ENCODE measurements at regions not wholly inside any gene's neighbourhood (a gene's known extent, or its start where the extent isn't known, plus 50 kb on each side); places are given as distances from the start of the nearest gene placed in this dataset.

- peaks cover 3% of the 10 kb centered on the region for H3K27me3 Mint-ChIP-seq
- no peaks in the 10 kb centered on the region for H3K36me3 Mint-ChIP-seq
- H3K4me1 Mint-ChIP-seq (ENCODE audit: low read depth): no peaks in the 10 kb centered on the region
- H3K4me3 Mint-ChIP-seq: no peak overlapping the region
- peaks cover 5% of the 10 kb centered on the region for H3K9me3 Mint-ChIP-seq (ENCODE audit: low read depth)
- H3K27ac Mint-ChIP-seq: no peak overlapping the region
Observed at GRCh38 chr6:10276106-10276505, 138.8 kb downstream of the TFAP2A start.

- H3K4me1 Mint-ChIP-seq (ENCODE audit: low read depth): no peaks in the 10 kb centered on the region
- H3K27me3 Mint-ChIP-seq: peaks cover 4% of the 10 kb centered on the region
- H3K36me3 Mint-ChIP-seq: no peaks in the 10 kb centered on the region
- H3K9me3 Mint-ChIP-seq (ENCODE audit: low read depth): peaks cover 5% of the 10 kb centered on the region
- H3K27ac Mint-ChIP-seq: no peak overlapping the region
- H3K4me3 Mint-ChIP-seq: no peak overlapping the region
Observed at GRCh38 chr6:10272591-10272990, 142.3 kb downstream of the TFAP2A start.

DNA sequence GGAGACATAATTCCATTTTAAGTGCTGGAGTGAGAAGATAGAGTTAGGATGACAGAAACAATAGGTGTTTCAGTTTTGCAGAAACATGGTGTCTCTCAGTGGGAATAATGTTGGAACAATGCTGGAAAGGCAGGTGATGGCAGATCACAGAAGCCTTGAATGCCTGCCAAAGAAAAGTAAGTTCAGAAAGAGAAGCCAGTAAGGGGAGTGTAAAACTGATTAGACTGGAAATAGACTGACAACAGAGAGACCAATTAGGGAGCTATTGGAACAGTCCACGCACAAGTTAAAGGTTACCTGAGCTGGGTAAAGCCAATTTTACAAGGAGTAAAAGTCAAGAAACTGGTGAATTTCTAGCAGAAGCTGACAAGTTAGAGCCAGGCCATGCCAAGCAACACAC lies 142.9 kb downstream of the TFAP2A start:
- Mint-ChIP-seq H3K27ac (no peak overlapping the region), H3K9me3 (ENCODE audit: low read depth) (peaks cover 3% of the 10 kb centered on the region), H3K4me3 (no peak overlapping the region), H3K36me3 (no peaks in the 10 kb centered on the region), H3K27me3 (peaks cover 4% of the 10 kb centered on the region), H3K4me1 (ENCODE audit: low read depth) (no peaks in the 10 kb centered on the region)

GRCh38 chr6:10269814-10270472 lies 144.9 kb downstream of the TFAP2A start:
- Mint-ChIP-seq H3K4me3 (no peak overlapping the region), H3K9me3 (ENCODE audit: low read depth) (no peaks in the 10 kb centered on the region), H3K4me1 (ENCODE audit: low read depth) (no peaks in the 10 kb centered on the region), H3K36me3 (no peaks in the 10 kb centered on the region), H3K27ac (no peak overlapping the region), H3K27me3 (peaks cover 10% of the 10 kb centered on the region)

DNA sequence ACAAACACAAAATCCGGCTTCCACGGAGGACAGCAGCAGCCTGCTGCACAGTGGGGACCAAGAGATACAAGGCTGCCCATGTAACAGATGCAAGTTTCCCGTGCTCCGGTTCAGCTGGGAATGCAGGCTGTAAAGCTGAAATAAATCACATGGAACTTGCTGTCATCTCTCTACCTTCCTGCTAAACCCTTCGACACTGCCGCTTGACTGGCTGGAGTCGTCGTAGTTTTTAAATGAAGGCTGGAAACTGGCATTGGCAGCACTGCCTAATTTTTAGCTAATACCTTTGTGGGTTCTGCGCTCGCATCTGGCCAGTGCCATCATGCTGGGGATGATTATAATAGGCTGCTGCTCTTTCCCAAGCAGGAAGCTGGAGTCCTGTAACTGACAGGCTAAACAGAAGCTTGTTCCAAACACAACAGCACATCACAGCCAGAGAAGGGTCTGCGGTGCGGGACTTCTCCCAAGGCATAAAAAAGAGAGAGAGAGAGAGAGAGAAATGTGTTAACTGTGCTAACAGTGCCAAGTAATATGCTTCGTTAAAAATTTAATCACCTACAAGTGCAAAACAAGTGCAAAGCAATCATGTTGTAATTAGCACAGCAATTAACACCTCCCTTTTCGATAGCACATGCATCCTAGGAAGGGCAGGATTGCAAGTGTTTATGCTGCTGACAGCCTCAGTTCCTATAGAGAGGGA lies 146.1 kb downstream of the TFAP2A start:
- H3K4me1 Mint-ChIP-seq (ENCODE audit: low read depth): no peaks in the 10 kb centered on the region
- no peak overlapping the region for H3K4me3 Mint-ChIP-seq
- peaks cover 10% of the 10 kb centered on the region for H3K27me3 Mint-ChIP-seq
- H3K36me3 Mint-ChIP-seq: no peaks in the 10 kb centered on the region
- H3K9me3 Mint-ChIP-seq (ENCODE audit: low read depth): no peaks in the 10 kb centered on the region
- no peak overlapping the region for H3K27ac Mint-ChIP-seq

GRCh38 chr6:10268111-10268510 lies 146.8 kb downstream of the TFAP2A start:
- no peaks in the 10 kb centered on the region for H3K9me3 Mint-ChIP-seq (ENCODE audit: low read depth)
- H3K4me1 Mint-ChIP-seq (ENCODE audit: low read depth): no peaks in the 10 kb centered on the region
- H3K4me3 Mint-ChIP-seq: no peak overlapping the region
- peaks cover 10% of the 10 kb centered on the region for H3K27me3 Mint-ChIP-seq
- H3K27ac Mint-ChIP-seq: no peak overlapping the region
- no peaks in the 10 kb centered on the region for H3K36me3 Mint-ChIP-seq

DNA sequence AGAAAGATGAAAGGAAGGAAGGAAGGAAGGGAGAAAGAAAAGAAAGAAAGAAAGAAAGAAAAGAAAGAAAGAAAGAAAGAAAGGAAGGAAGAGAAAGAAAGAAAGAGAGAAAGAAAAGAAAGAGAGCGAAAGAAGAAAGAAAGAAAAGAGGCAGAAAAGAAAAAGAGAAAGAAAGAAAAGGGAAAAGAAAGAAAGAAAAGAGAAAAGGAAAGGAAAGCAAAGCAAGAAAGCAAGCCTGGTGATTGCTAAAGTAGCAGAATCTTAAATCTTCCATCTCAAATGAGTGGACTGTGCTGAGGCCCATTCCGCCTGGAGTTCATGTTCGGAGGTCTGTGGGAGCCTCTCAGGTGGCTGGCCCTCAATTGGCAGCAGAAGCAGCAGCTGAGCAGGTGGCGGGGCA lies 148.4 kb downstream of the TFAP2A start:
- Mint-ChIP-seq H3K27me3 (peaks cover 7% of the 10 kb centered on the region), H3K4me1 (ENCODE audit: low read depth) (no peaks in the 10 kb centered on the region), H3K4me3 (no peak overlapping the region), H3K36me3 (no peaks in the 10 kb centered on the region), H3K27ac (no peak overlapping the region), H3K9me3 (ENCODE audit: low read depth) (no peaks in the 10 kb centered on the region)

- Mint-ChIP-seq H3K27me3 (peaks cover 7% of the 10 kb centered on the region), H3K27ac (no peak overlapping the region), H3K36me3 (no peaks in the 10 kb centered on the region), H3K4me1 (ENCODE audit: low read depth) (no peaks in the 10 kb centered on the region), H3K9me3 (ENCODE audit: low read depth) (no peaks in the 10 kb centered on the region), H3K4me3 (no peak overlapping the region)
Observed at GRCh38 chr6:10266061-10266460, 148.8 kb downstream of the TFAP2A start.

- H3K4me1 Mint-ChIP-seq (ENCODE audit: low read depth): no peaks in the 10 kb centered on the region
- H3K27me3 Mint-ChIP-seq: peaks cover 5% of the 10 kb centered on the region
- no peaks in the 10 kb centered on the region for H3K9me3 Mint-ChIP-seq (ENCODE audit: low read depth)
- no peak overlapping the region for H3K4me3 Mint-ChIP-seq
- no peak overlapping the region for H3K27ac Mint-ChIP-seq
- no peaks in the 10 kb centered on the region for H3K36me3 Mint-ChIP-seq
Observed at GRCh38 chr6:10262505-10262904, 152.4 kb downstream of the TFAP2A start.

DNA sequence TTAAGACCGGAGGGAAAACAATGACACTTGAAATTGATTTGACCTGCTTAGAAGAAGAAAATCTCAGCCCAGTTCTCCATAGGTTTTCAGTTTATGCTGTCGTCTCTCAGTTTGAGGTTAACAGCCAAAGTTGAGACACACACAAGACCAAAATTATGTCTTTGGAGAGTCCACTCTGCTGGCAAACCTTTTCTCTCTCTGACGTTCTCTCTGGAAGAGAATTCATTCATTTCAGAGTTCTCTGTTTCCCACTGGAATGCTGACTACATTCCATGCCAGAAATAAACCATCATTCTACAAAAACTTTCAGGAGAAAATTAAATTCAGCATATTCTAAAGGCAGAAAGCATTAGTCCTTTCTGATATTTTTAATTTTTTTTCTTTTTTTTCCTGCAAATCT lies 155.2 kb downstream of the TFAP2A start:
- Mint-ChIP-seq H3K4me3 (no peak overlapping the region), H3K4me1 (ENCODE audit: low read depth) (no peaks in the 10 kb centered on the region), H3K36me3 (no peaks in the 10 kb centered on the region), H3K9me3 (ENCODE audit: low read depth) (peaks cover 4% of the 10 kb centered on the region), H3K27ac (no peak overlapping the region), H3K27me3 (no peaks in the 10 kb centered on the region)

DNA sequence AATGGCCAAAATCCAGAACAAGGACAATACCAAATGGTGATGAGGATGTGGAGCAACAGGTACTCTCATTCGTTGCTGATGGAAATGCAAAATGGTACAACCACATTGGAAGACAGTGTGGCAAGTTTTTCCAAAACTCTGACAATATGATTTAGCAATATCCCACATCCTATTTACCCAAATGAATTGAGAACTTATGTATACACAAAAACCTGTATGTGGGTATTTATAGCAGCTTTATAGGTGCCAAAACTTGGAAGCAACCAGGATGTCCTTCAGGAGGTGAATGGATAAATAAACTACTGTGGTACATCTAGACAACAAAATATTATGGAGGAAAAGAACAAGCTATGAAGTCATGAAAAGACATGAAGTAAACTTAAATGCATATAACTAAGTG lies 156.5 kb downstream of the TFAP2A start:
- Mint-ChIP-seq H3K36me3 (no peaks in the 10 kb centered on the region), H3K4me3 (no peak overlapping the region), H3K27me3 (no peaks in the 10 kb centered on the region), H3K9me3 (ENCODE audit: low read depth) (peaks cover 4% of the 10 kb centered on the region), H3K27ac (no peak overlapping the region), H3K4me1 (ENCODE audit: low read depth) (no peaks in the 10 kb centered on the region)

DNA sequence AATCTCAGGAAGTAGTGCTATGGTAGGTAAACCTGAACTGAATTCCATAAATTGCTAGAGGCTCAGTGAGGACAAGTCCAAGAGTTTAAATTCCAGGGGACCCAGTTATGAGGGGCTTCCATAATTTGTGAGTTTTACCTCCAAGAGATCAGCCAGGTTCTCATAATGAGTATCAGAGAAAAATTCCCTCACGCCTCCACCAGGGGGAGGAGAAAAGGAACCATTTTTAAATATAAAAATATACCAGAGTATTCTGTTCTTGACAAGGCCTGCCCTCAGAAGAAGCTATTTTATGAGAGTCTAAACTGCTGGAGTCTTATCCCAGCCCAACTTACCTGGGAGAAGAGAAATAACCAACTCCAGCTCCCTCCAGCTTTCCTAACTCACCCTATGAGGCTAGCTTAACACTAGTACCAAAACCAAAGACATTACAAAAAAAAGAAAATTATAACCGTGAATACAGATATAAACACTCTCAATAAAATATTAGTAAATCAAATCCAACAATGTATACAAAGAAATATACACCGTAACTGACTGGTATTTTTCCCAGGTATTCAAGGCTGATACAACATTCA lies 158.7 kb downstream of the TFAP2A start:
- peaks cover 3% of the 10 kb centered on the region for H3K27me3 Mint-ChIP-seq
- no peak overlapping the region for H3K4me3 Mint-ChIP-seq
- H3K27ac Mint-ChIP-seq: no peak overlapping the region
- H3K36me3 Mint-ChIP-seq: no peaks in the 10 kb centered on the region
- H3K4me1 Mint-ChIP-seq (ENCODE audit: low read depth): no peaks in the 10 kb centered on the region
- H3K9me3 Mint-ChIP-seq (ENCODE audit: low read depth): peaks cover 4% of the 10 kb centered on the region

GRCh38 chr6:10250655-10251220 lies 164.1 kb downstream of the TFAP2A start:
- H3K27ac Mint-ChIP-seq: no peak overlapping the region
- peaks cover 3% of the 10 kb centered on the region for H3K27me3 Mint-ChIP-seq
- H3K36me3 Mint-ChIP-seq: no peaks in the 10 kb centered on the region
- no peak overlapping the region for H3K4me3 Mint-ChIP-seq
- H3K9me3 Mint-ChIP-seq (ENCODE audit: low read depth): no peaks in the 10 kb centered on the region
- H3K4me1 Mint-ChIP-seq (ENCODE audit: low read depth): no peaks in the 10 kb centered on the region

DNA sequence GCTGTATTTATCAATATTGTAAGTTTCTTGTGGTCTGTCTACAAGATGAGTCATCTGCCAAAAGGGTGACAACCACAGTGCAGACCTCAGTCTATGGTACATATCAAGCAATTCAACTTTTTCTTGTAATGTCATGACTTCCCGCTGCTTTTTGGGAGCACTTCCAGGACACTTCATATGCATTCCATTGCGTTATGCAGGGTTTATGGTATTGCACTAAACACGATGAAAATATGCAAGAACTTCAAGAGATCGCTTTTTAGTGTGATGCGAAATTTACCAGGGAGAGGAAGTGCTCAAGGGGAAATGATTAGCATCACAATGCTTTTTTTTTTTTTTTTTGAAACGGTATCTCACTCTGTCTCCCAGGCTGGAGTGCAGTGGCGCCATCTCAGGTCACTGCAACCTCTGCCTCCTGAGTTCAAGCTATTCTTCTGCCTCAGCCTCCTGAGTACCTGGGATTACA lies 166.5 kb downstream of the TFAP2A start:
- no peaks in the 10 kb centered on the region for H3K4me1 Mint-ChIP-seq (ENCODE audit: low read depth)
- no peaks in the 10 kb centered on the region for H3K9me3 Mint-ChIP-seq (ENCODE audit: low read depth)
- H3K4me3 Mint-ChIP-seq: no peak overlapping the region
- no peaks in the 10 kb centered on the region for H3K36me3 Mint-ChIP-seq
- no peak overlapping the region for H3K27ac Mint-ChIP-seq
- H3K27me3 Mint-ChIP-seq: peaks cover 3% of the 10 kb centered on the region

- H3K36me3 Mint-ChIP-seq: no peaks in the 10 kb centered on the region
- no peaks in the 10 kb centered on the region for H3K9me3 Mint-ChIP-seq (ENCODE audit: low read depth)
- no peak overlapping the region for H3K27ac Mint-ChIP-seq
- no peaks in the 10 kb centered on the region for H3K27me3 Mint-ChIP-seq
- H3K4me1 Mint-ChIP-seq (ENCODE audit: low read depth): no peaks in the 10 kb centered on the region
- no peak overlapping the region for H3K4me3 Mint-ChIP-seq
Observed at GRCh38 chr6:10237298-10238038, 177.4 kb downstream of the TFAP2A start.

Measured in activated naive CD8-positive, alpha-beta T cell (primary cell).